GM12872 (cell line): ENCODE measurements at regions not wholly inside any gene's neighbourhood (a gene's known extent, or its start where the extent isn't known, plus 50 kb on each side); places are given as distances from the start of the nearest gene placed in this dataset.

Experiments used
- CTCF ChIP-seq: IDR thresholded peaks from 3 replicates; pipeline ENCODE4 v1.5.1; 2011; ENCODE audit warnings: low read depth, mild to moderate bottlenecking, low read length, moderate library complexity; ENCODE audit not compliant: insufficient read depth

GRCh38 chr7:47683485-47683898, 101.6 kb upstream of the TNS3 start:
- TF ChIP-seq CTCF: no peak

- no peak for TF ChIP-seq CTCF
Observed at GRCh38 chr7:47682874-47683273, 101.0 kb upstream of the TNS3 start.

GRCh38 chr7:47681249-47681810, 99.4 kb upstream of the TNS3 start:
- TF ChIP-seq CTCF: no peak

- TF ChIP-seq CTCF: no peak
Observed at GRCh38 chr7:47678641-47679380, 96.9 kb upstream of the TNS3 start.

GRCh38 chr7:47677664-47678063, 95.8 kb upstream of the TNS3 start:
- TF ChIP-seq CTCF: no peak

- no peak for TF ChIP-seq CTCF
Observed at GRCh38 chr7:47677093-47677492, 95.2 kb upstream of the TNS3 start.

GRCh38 chr7:47672977-47673381, 91.1 kb upstream of the TNS3 start:
- no peak for TF ChIP-seq CTCF
